Mesodermal cell (in vitro differentiated cells): ENCODE measurements at regions not wholly inside any gene's neighbourhood (a gene's known extent, or its start where the extent isn't known, plus 50 kb on each side); places are given as distances from the start of the nearest gene placed in this dataset.
"Not testable (repeated sequence)": the region's sequence is repeated elsewhere in the genome, so short reads cannot be mapped to it uniquely, and the experiment has no call there.

Experiments used
- H3K27ac ChIP-seq: 2 replicates; pipeline ENCODE4 v1.7.0; 2013; ENCODE audit warnings: mild to moderate bottlenecking, low read depth, low read length, moderate library complexity; ENCODE audit not compliant: severe bottlenecking
- H3K36me3 ChIP-seq: 2 replicates; pipeline ENCODE4 v1.7.1; 2013; ENCODE audit warnings: mild to moderate bottlenecking, low read length, moderate library complexity; ENCODE audit not compliant: control insufficient read depth, insufficient read depth
- H3K4me1 ChIP-seq: one replicate; pipeline ENCODE4 v1.7.1; 2013; ENCODE audit warnings: mild to moderate bottlenecking, low read length; ENCODE audit not compliant: insufficient read depth, control insufficient read depth, poor library complexity, severe bottlenecking
- H3K4me3 ChIP-seq: 2 replicates; pipeline ENCODE4 v1.7.0; 2013; ENCODE audit warnings: low read length, control low read depth, mild to moderate bottlenecking; ENCODE audit not compliant: insufficient read depth, poor library complexity, severe bottlenecking; ENCODE audit errors: extremely low read depth
- H3K9me3 ChIP-seq: 2 replicates; pipeline ENCODE4 v1.7.1; 2013; ENCODE audit warnings: mild to moderate bottlenecking, low read length, moderate library complexity; ENCODE audit not compliant: control insufficient read depth
- WGBS, 2 experiments: methylation state at CpG; one replicate each; pipeline ENCODE4 v1.1.5; 2013; ENCODE audit warnings: missing lambda C conversion rate in 2 of 2; ENCODE audit not compliant: insufficient coverage in 2 of 2; 5-methylcytosine and 5-hydroxymethylcytosine counted together

GRCh38 chr2:172305066-172305465, 122.3 kb upstream of the ITGA6 start:
- no peak overlapping the region for H3K27ac ChIP-seq
- WGBS, 2 experiments = 50 to 72% methylated on average over 3 of the region's 3 CpGs
- no peaks in the 10 kb centered on the region for H3K36me3 ChIP-seq
- H3K4me1 ChIP-seq = peaks cover 11% of the 10 kb centered on the region
- no peak overlapping the region for H3K4me3 ChIP-seq
- H3K9me3 ChIP-seq = no peaks in the 10 kb centered on the region

- Histone ChIP-seq H3K27ac (peak overlapping the region; percentile 74), H3K4me3 (no peak overlapping the region), H3K4me1 (peaks cover 11% of the 10 kb centered on the region), H3K9me3 (no peaks in the 10 kb centered on the region), H3K36me3 (no peaks in the 10 kb centered on the region)
- 22 to 57% methylated on average over 1 of the region's 1 CpG for WGBS, 2 experiments
Observed at GRCh38 chr2:172307800-172308199, 119.6 kb upstream of the ITGA6 start.

GRCh38 chr2:172308253-172308935, 119.0 kb upstream of the ITGA6 start:
- no peak overlapping the region for H3K4me3 ChIP-seq
- no peaks in the 10 kb centered on the region for H3K36me3 ChIP-seq
- peak overlapping the region; percentile 74 for H3K27ac ChIP-seq
- peaks cover 11% of the 10 kb centered on the region for H3K4me1 ChIP-seq
- WGBS, 2 experiments = 78 to 80% methylated on average over 6 of the region's 9 CpGs
- no peaks in the 10 kb centered on the region for H3K9me3 ChIP-seq

- WGBS, 2 experiments = 88 to 90% methylated on average over 2 of the region's 2 CpGs
Observed at GRCh38 chr2:172311921-172312345, 115.5 kb upstream of the ITGA6 start.

GRCh38 chr2:172313715-172314341, 113.6 kb upstream of the ITGA6 start:
- no peak overlapping the region for H3K4me3 ChIP-seq
- WGBS, 2 experiments = 84 to 92% methylated on average over 4 to 7 of the region's 8 CpGs
- no peak overlapping the region for H3K27ac ChIP-seq
- no peaks in the 10 kb centered on the region for H3K36me3 ChIP-seq
- no peaks in the 10 kb centered on the region for H3K9me3 ChIP-seq
- no peaks in the 10 kb centered on the region for H3K4me1 ChIP-seq

More at GRCh38 chr2:172311921-172312345, 115.5 kb upstream of the ITGA6 start:
- peaks cover 11% of the 10 kb centered on the region for H3K4me1 ChIP-seq
- H3K9me3 ChIP-seq = no peaks in the 10 kb centered on the region
- no peak overlapping the region for H3K4me3 ChIP-seq
- no peak overlapping the region for H3K27ac ChIP-seq
- H3K36me3 ChIP-seq = no peaks in the 10 kb centered on the region

- WGBS, 2 experiments = 51 to 100% methylated on average over 2 to 4 of the region's 21 CpGs
Observed at GRCh38 chr2:172315070-172315469, 112.3 kb upstream of the ITGA6 start.

GRCh38 chr2:172322049-172322448, 105.3 kb upstream of the ITGA6 start:
- Histone ChIP-seq H3K27ac (no peak overlapping the region), H3K9me3 (peaks cover 6% of the 10 kb centered on the region), H3K4me3 (no peak overlapping the region), H3K4me1 (peaks cover 7% of the 10 kb centered on the region), H3K36me3 (no peaks in the 10 kb centered on the region)
- no CpG with 5 or more reads among the region's 3 CpGs for WGBS, 2 experiments

More at GRCh38 chr2:172315070-172315469, 112.3 kb upstream of the ITGA6 start:
- H3K4me1 ChIP-seq, H3K9me3 ChIP-seq, H3K36me3 ChIP-seq, H3K27ac ChIP-seq, H3K4me3 ChIP-seq: not testable (repeated sequence)

- peaks cover 7% of the 10 kb centered on the region for H3K4me1 ChIP-seq
- no peak overlapping the region for H3K27ac ChIP-seq
- H3K4me3 ChIP-seq = no peak overlapping the region
- H3K9me3 ChIP-seq = peaks cover 6% of the 10 kb centered on the region
- no peaks in the 10 kb centered on the region for H3K36me3 ChIP-seq
- 92 to 93% methylated on average over 3 to 4 of the region's 6 CpGs for WGBS, 2 experiments
Observed at GRCh38 chr2:172323256-172323655, 104.1 kb upstream of the ITGA6 start.

- WGBS, 2 experiments = 89 to 96% methylated on average over 9 to 10 of the region's 10 CpGs
- peaks cover 7% of the 10 kb centered on the region for H3K4me1 ChIP-seq
- no peak overlapping the region for H3K27ac ChIP-seq
- H3K4me3 ChIP-seq = no peak overlapping the region
- peaks cover 6% of the 10 kb centered on the region for H3K9me3 ChIP-seq
- H3K36me3 ChIP-seq = no peaks in the 10 kb centered on the region
Observed at GRCh38 chr2:172323861-172324597, 103.4 kb upstream of the ITGA6 start.

- Histone ChIP-seq H3K4me3 (no peak overlapping the region), H3K27ac (no peak overlapping the region), H3K4me1 (peaks cover 7% of the 10 kb centered on the region), H3K9me3 (peaks cover 6% of the 10 kb centered on the region), H3K36me3 (no peaks in the 10 kb centered on the region)
- WGBS, 2 experiments = no CpG with 5 or more reads among the region's 1 CpG
Observed at GRCh38 chr2:172326211-172326509, 101.2 kb upstream of the ITGA6 start.
